Endothelial cell of umbilical vein (primary cell): ENCODE measurements at regions not wholly inside any gene's neighbourhood (a gene's known extent, or its start where the extent isn't known, plus 50 kb on each side); places are given as distances from the start of the nearest gene placed in this dataset.

Source experiments
- BruUV-seq: library from RNA; stranded (reverse); fragments of 400-500 nt; replicated peaks from 2 replicates; lab custom pipeline; 2021; lab: Mats Ljungman, UMichigan
- CTCF ChIA-PET: fragments of 300-600, 350-600 bp; sonication (Branson Sonifier 250); formaldehyde crosslinking; loops from one replicate; lab custom pipeline; 2021; ENCODE audit warnings: antibody characterized with exemption, inconsistent platforms; lab: Charles Lee
- POLR2A ChIA-PET: fragments of 300-600, 350-600 bp; sonication (Branson Sonifier 250); formaldehyde crosslinking; loops from one replicate; lab custom pipeline; 2021; ENCODE audit warnings: antibody characterized with exemption, inconsistent platforms; lab: Charles Lee
- DNase-seq: peaks from one replicate; pipeline ENCODE4 v3.0.0-alpha.2; 2011; ENCODE audit warnings: low read depth, low spot score
- FAIRE-seq: peaks from 2 replicates; lab custom pipeline; 2011; peaks lifted over from hg19 to GRCh38; lab: Jason Lieb, UNC
- H2AFZ ChIP-seq: 2 replicates; pipeline ENCODE4 v1.6.0; 2012; ENCODE audit warnings: low read depth, low read length, control low read depth, inconsistent platforms
- H3K27ac ChIP-seq: 2 replicates; pipeline ENCODE4 v1.5.1; 2011; ENCODE audit warnings: low read depth, mild to moderate bottlenecking, control low read depth, low read length, moderate library complexity; ENCODE audit not compliant: insufficient read depth
- H3K27me3 ChIP-seq, 2 experiments: 2 replicates each; pipeline versions ENCODE4 v1.6.0 to v1.6.1; 2011; ENCODE audit warnings: low read length in 2 of 2, mixed read lengths in 1 of 2; ENCODE audit not compliant: control insufficient read depth in 2 of 2, insufficient read depth in 2 of 2
- H3K36me3 ChIP-seq, 2 experiments: 2 replicates in 1 of 2; 3 replicates in 1 of 2; pipeline ENCODE4 v1.5.1; 2011; ENCODE audit warnings: low read length in 2 of 2, mild to moderate bottlenecking in 1 of 2, moderate library complexity in 1 of 2; ENCODE audit not compliant: control insufficient read depth in 2 of 2, insufficient read depth in 2 of 2; ENCODE audit errors: extremely low read depth in 1 of 2
- H3K4me1 ChIP-seq: 3 replicates; pipeline ENCODE4 v1.5.1; 2011; ENCODE audit warnings: mild to moderate bottlenecking, low read length; ENCODE audit not compliant: control insufficient read depth, insufficient read depth; ENCODE audit errors: extremely low read depth
- H3K4me2 ChIP-seq: 2 replicates; pipeline ENCODE4 v1.6.1; 2011; ENCODE audit warnings: low read length, control low read depth, mixed read lengths; ENCODE audit not compliant: insufficient read depth
- H3K4me3 ChIP-seq, 3 experiments: fragments of 200-600 bp in 1 of 3; sonication (generic), shearing (Covaris generic) in 1 of 3; replicated peaks in 1 of 3; 2 replicates each; pipeline ENCODE4 v1.5.1; 2011 to 2016; ENCODE audit warnings: control low read depth in 3 of 3, low read length in 3 of 3, mild to moderate bottlenecking in 2 of 3, inconsistent platforms in 1 of 3, low read depth in 1 of 3, moderate library complexity in 1 of 3; ENCODE audit not compliant: insufficient read depth in 1 of 3
- H3K79me2 ChIP-seq: 2 replicates; pipeline ENCODE4 v1.6.0; 2012; ENCODE audit warnings: low read length, inconsistent platforms; ENCODE audit not compliant: control insufficient read depth, insufficient read depth
- H3K9ac ChIP-seq: replicated peaks from 2 replicates; pipeline ENCODE3; 2011; ENCODE audit warnings: low read length, control low read depth; ENCODE audit not compliant: insufficient read depth; ENCODE audit errors: extremely low read depth
- H3K9me1 ChIP-seq: replicated peaks from 3 replicates; pipeline ENCODE4 v1.6.0; 2011; ENCODE audit warnings: mild to moderate bottlenecking, low read length; ENCODE audit not compliant: control insufficient read depth, insufficient read depth; ENCODE audit errors: extremely low read depth
- H3K9me3 ChIP-seq: replicated peaks from 2 replicates; pipeline ENCODE4 v1.5.1; 2012; ENCODE audit warnings: low read length, inconsistent platforms; ENCODE audit not compliant: control insufficient read depth, insufficient read depth
- H4K20me1 ChIP-seq: replicated peaks from 2 replicates; pipeline ENCODE3; 2011; ENCODE audit warnings: mild to moderate bottlenecking, low read length; ENCODE audit not compliant: control insufficient read depth, insufficient read depth; ENCODE audit errors: extremely low read depth
- CTCF ChIP-seq, 2 donors: IDR thresholded peaks; 1 replicate in 1 of 2; 2 replicates in 1 of 2; pipeline ENCODE4 v1.5.1; 2011; ENCODE audit warnings: low read length in 2 of 2, mild to moderate bottlenecking in 2 of 2, moderate library complexity in 2 of 2, control low read depth in 1 of 2, inconsistent platforms in 1 of 2, low read depth in 1 of 2; ENCODE audit not compliant: insufficient read depth in 1 of 2; ENCODE audit errors: extremely low read depth in 1 of 2
- EZH2 ChIP-seq: IDR thresholded peaks from 2 replicates; pipeline ENCODE4 v1.6.1; 2012; ENCODE audit warnings: borderline replicate concordance, low read depth, mild to moderate bottlenecking, moderate library complexity, low read length, inconsistent platforms; ENCODE audit not compliant: severe bottlenecking
- FOS ChIP-seq: IDR thresholded peaks from 2 replicates; pipeline ENCODE4 v1.6.1; 2011; ENCODE audit warnings: mild to moderate bottlenecking, low read length, moderate library complexity, borderline replicate concordance; ENCODE audit not compliant: insufficient read depth
- GATA2 ChIP-seq: IDR thresholded peaks from 2 replicates; pipeline ENCODE4 v1.7.0; 2011; ENCODE audit warnings: low read depth, mild to moderate bottlenecking, moderate library complexity, mixed read lengths, low read length; ENCODE audit not compliant: insufficient read length, insufficient read depth
- JUN ChIP-seq: IDR thresholded peaks from 2 replicates; pipeline ENCODE4 v1.6.1; 2011; ENCODE audit warnings: borderline replicate concordance, low read depth; ENCODE audit not compliant: insufficient read length, insufficient read depth
- MAX ChIP-seq: IDR thresholded peaks from 2 replicates; pipeline ENCODE4 v1.6.1; 2011; ENCODE audit not compliant: insufficient read depth, insufficient read length
- MYC ChIP-seq: IDR thresholded peaks from one replicate; pipeline ENCODE4 v1.6.1; 2011; ENCODE audit warnings: mild to moderate bottlenecking, low read depth, low read length
- POLR2A ChIP-seq: IDR thresholded peaks from 2 replicates; pipeline ENCODE4 v1.6.1; 2012; ENCODE audit warnings: low read depth, mild to moderate bottlenecking, control low read depth, low read length
- POLR2AphosphoS5 ChIP-seq: IDR thresholded peaks from 2 replicates; pipeline ENCODE4 v1.6.1; 2012; ENCODE audit warnings: low read depth, mild to moderate bottlenecking, control low read depth, low read length, moderate library complexity; ENCODE audit not compliant: insufficient read depth
- dilution Hi-C: fragments of 300-500 bp; cut with MboI; formaldehyde crosslinking; loops from one replicate; pipeline ENCODE4 v1.15.0; 2019; ENCODE audit warnings: low sequenced_read_pairs; ENCODE audit not compliant: extremely low pct_ligation_motif_present
- intact Hi-C: fragments of 100-400 bp; cut with micrococcal nuclease; formaldehyde crosslinking; loops from one replicate; pipeline ENCODE4 v1.10.0; 2022

GRCh38 chr16:66141885-66142284 is 224.6 kb upstream of the CDH5 start:
- no peak for FAIRE-seq
- Histone ChIP-seq H3K27ac (no peak overlapping the region), H3K4me1 (no peaks in the 10 kb centered on the region), H3K9me3 (no peaks in the 10 kb centered on the region), H3K4me3 (no peak overlapping the region), H3K27me3 (no peaks in the 10 kb centered on the region), H4K20me1 (no peaks in the 10 kb centered on the region), H3K36me3 (no peaks in the 10 kb centered on the region), H3K9ac (no peak overlapping the region), H3K79me2 (no peaks in the 10 kb centered on the region), H3K9me1 (no peaks in the 10 kb centered on the region), H3K4me2 (no peak overlapping the region), H2AFZ (no peak overlapping the region)
- ChIA-PET POLR2A (no interaction called here), CTCF (interaction anchor here (1.0 kb wide), 1 partner anchor 14 kb away, joined by 3 read pairs; no protein-coding TSS in a partner anchor)
- BruUV-seq: no TSS peak
- dilution Hi-C loops: no loop called here
- TF ChIP-seq POLR2A (no peak), MAX (no peak), EZH2 (no peak), MYC (no peak), JUN (no peak), FOS (no peak), POLR2AphosphoS5 (no peak), CTCF (IDR thresholded peaks at IDR 0.05; ENCODE audit: extremely low read depth in 1 of 2, insufficient read depth in 1 of 2, low read depth in 1 of 2, low read length in 2 of 2) (no peak), GATA2 (no peak)
- intact Hi-C loops: no loop called here
- DNase-seq: no peak
